ENCODE measurements at regions not wholly inside any gene's neighbourhood (a gene's known extent, or its start where the extent isn't known, plus 50 kb on each side); places are given as distances from the start of the nearest gene placed in this dataset.

DNA sequence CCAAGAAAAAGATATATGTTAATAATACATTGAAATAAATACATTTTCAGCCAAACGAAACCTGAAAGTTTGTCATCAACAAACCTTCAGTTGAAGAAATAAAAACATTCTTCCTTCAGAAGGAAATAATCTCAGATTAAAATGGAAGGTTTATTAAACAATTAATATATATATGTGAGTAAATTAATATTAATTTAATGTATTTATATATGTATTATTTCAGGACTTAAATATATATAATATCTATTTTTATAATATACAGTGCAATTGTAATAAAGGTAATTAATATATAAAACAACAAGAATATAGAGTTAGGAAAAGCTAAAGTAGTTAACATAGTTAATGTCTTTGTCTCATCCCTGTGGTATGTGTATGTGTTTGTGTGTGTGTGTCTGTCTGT lies 102.2 kb upstream of the CDC14C start:
- ChIA-PET POLR2A (ENCODE audit: low non-redundant PET) (no interaction called here), CTCF (interaction anchor here (0.7 kb wide), 1 partner anchor 13 kb away, joined by 3 read pairs; no protein-coding TSS in a partner anchor)
- no peaks in the 10 kb centered on the region for H3K4me1 ChIP-seq (ENCODE audit: insufficient read depth, low read length, poor library complexity, severe bottlenecking)
- no peak overlapping the region for H3K4me3 ChIP-seq (ENCODE audit: low read depth, low read length, poor library complexity, severe bottlenecking)
- no TSS peak for BruUV-seq (replicated peaks)
- H3K27ac ChIP-seq (ENCODE audit: low read depth, low read length, poor library complexity, severe bottlenecking), result no peak overlapping the region
- H3K36me3 ChIP-seq (ENCODE audit: insufficient read depth, low read length, poor library complexity, severe bottlenecking), result no peaks in the 10 kb centered on the region
- no peak for DNase-seq (ENCODE audit: low spot score)
- H3K27me3 ChIP-seq (replicated peaks; ENCODE audit: insufficient read depth, low read depth, low read length, poor library complexity), result no peaks in the 10 kb centered on the region
- no peak for TF ChIP-seq EZH2 (IDR thresholded peaks at IDR 0.05; ENCODE audit: borderline replicate concordance, low read depth, low read length, poor library complexity, severe bottlenecking)
- TF ChIP-seq, protein P1, sequence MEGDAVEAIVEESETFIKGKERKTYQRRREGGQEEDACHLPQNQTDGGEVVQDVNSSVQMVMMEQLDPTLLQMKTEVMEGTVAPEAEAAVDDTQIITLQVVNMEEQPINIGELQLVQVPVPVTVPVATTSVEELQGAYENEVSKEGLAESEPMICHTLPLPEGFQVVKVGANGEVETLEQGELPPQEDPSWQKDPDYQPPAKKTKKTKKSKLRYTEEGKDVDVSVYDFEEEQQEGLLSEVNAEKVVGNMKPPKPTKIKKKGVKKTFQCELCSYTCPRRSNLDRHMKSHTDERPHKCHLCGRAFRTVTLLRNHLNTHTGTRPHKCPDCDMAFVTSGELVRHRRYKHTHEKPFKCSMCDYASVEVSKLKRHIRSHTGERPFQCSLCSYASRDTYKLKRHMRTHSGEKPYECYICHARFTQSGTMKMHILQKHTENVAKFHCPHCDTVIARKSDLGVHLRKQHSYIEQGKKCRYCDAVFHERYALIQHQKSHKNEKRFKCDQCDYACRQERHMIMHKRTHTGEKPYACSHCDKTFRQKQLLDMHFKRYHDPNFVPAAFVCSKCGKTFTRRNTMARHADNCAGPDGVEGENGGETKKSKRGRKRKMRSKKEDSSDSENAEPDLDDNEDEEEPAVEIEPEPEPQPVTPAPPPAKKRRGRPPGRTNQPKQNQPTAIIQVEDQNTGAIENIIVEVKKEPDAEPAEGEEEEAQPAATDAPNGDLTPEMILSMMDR (conservative IDR thresholded peaks at IDR 0.05; ENCODE audit: low read depth, low read length), result no peak
- peaks cover 5% of the 10 kb centered on the region for H3K9me3 ChIP-seq (ENCODE audit: low read depth, low read length, poor library complexity, severe bottlenecking)
- intact Hi-C loops (cut with micrococcal nuclease; ENCODE audit: unreplicated experiment), result no loop called here

DNA sequence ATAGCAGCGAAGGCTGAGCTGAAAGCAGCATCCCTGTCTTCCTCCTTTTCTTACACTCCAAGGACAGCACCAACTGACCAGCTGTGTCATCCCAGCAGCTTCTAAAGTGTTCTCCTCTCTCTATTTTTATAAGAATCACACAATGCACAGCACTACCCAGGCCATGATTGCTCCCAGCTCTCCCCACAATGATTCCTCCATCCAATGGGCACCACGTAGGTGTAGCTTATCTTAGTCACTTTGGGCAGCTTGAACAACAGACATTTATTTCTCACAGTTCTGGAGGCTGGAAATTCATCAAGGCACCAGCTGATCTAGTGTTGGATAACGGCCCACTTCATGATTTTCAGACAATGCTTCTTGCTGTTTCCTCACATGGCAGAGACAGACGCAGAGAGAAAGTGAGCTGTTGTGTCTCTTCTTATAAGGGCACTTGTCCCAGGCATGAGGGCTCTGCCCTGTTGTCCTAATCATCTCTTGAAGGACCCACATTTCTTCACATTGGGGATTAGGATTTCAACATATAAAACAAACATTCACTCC lies 92.0 kb upstream of the CDC14C start:
- intact Hi-C loops (cut with micrococcal nuclease; ENCODE audit: unreplicated experiment), result no loop called here
- no TSS peak for BruUV-seq (replicated peaks)
- CTCF ChIA-PET, result no interaction called here

DNA sequence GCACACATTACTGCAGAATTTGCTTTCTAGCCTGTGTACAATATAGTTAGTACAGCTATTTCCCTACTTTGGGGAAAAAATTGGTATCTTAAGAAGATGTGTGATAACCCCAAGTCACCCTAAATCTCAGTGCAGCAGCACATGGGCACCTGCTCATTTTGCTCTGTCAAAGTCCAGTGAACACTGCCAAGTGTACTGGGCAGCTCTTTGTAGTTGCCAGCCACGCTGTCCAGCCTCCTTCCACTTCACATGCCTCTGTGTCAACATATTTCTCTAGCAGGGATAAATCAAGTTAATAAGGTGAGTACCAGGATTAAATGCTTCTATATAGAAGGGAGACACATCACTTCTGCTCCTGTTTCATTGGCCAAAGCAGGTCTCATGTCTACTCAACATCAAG lies 87.1 kb upstream of the CDC14C start:
- no peaks in the 10 kb centered on the region for H3K27me3 ChIP-seq (replicated peaks; ENCODE audit: insufficient read depth, low read depth, low read length, poor library complexity)
- no TSS peak for BruUV-seq (replicated peaks)
- no peak overlapping the region for H3K27ac ChIP-seq (ENCODE audit: low read depth, low read length, poor library complexity, severe bottlenecking)
- TF ChIP-seq, protein P1 (conservative IDR thresholded peaks at IDR 0.05; ENCODE audit: low read depth, low read length), result no peak
- no peak for TF ChIP-seq EZH2 (IDR thresholded peaks at IDR 0.05; ENCODE audit: borderline replicate concordance, low read depth, low read length, poor library complexity, severe bottlenecking)
- H3K4me3 ChIP-seq (ENCODE audit: low read depth, low read length, poor library complexity, severe bottlenecking), result no peak overlapping the region
- peaks cover 6% of the 10 kb centered on the region for H3K9me3 ChIP-seq (ENCODE audit: low read depth, low read length, poor library complexity, severe bottlenecking)
- DNase-seq (ENCODE audit: low spot score), result no peak
- CTCF ChIA-PET, result no interaction called here
- H3K36me3 ChIP-seq (ENCODE audit: insufficient read depth, low read length, poor library complexity, severe bottlenecking), result no peaks in the 10 kb centered on the region
- no peaks in the 10 kb centered on the region for H3K4me1 ChIP-seq (ENCODE audit: insufficient read depth, low read length, poor library complexity, severe bottlenecking)
- intact Hi-C loops (cut with micrococcal nuclease; ENCODE audit: unreplicated experiment), result no loop called here
- POLR2A ChIA-PET (ENCODE audit: low non-redundant PET), result no interaction called here

More for the DNA sequence above, 92.0 kb upstream of the CDC14C start:
- Histone ChIP-seq H3K27me3 (replicated peaks; ENCODE audit: insufficient read depth, low read depth, low read length, poor library complexity) (no peaks in the 10 kb centered on the region), H3K4me1 (ENCODE audit: insufficient read depth, low read length, poor library complexity, severe bottlenecking) (no peaks in the 10 kb centered on the region), H3K36me3 (ENCODE audit: insufficient read depth, low read length, poor library complexity, severe bottlenecking) (no peaks in the 10 kb centered on the region), H3K27ac (ENCODE audit: low read depth, low read length, poor library complexity, severe bottlenecking) (no peak overlapping the region), H3K9me3 (ENCODE audit: low read depth, low read length, poor library complexity, severe bottlenecking) (peaks cover 6% of the 10 kb centered on the region), H3K4me3 (ENCODE audit: low read depth, low read length, poor library complexity, severe bottlenecking) (no peak overlapping the region)
- TF ChIP-seq, protein P1 (conservative IDR thresholded peaks at IDR 0.05; ENCODE audit: low read depth, low read length), result no peak
- TF ChIP-seq EZH2 (IDR thresholded peaks at IDR 0.05; ENCODE audit: borderline replicate concordance, low read depth, low read length, poor library complexity, severe bottlenecking), result no peak
- POLR2A ChIA-PET (ENCODE audit: low non-redundant PET), result no interaction called here
- DNase-seq (ENCODE audit: low spot score), result no peak
